HepG2 (cell line): ENCODE measurements at regions not wholly inside any gene's neighbourhood (a gene's known extent, or its start where the extent isn't known, plus 50 kb on each side); places are given as distances from the start of the nearest gene placed in this dataset.

Experiments
- ATAC-seq: fragments of 200-7000 bp; cut with Tn5 transposase; 3 replicates; pipeline ENCODE4 v1.9.1; 2020; ENCODE audit warnings: mild to moderate bottlenecking, moderate library complexity
- BruUV-seq: library from RNA; stranded (reverse); fragments of 400-500 nt; replicated peaks from 2 replicates; lab custom pipeline; 2021; lab: Mats Ljungman, UMichigan
- CTCF ChIA-PET: fragments of 300-600 bp; formaldehyde crosslinking; extraction: SDS; loops from one replicate; lab custom pipeline; 2021; ENCODE audit warnings: low total read pairs, inconsistent platforms, low intra/inter-chr PET ratio; lab: Yijun Ruan, JAX
- POLR2A ChIA-PET: fragments of 350-600 bp; sonication (Branson Sonifier 250); formaldehyde crosslinking; loops from one replicate; lab custom pipeline; 2020; ENCODE audit warnings: antibody characterized with exemption, inconsistent platforms; lab: Yijun Ruan, JAX
- DNase-seq: peaks from one replicate; pipeline ENCODE4 v3.0.0-alpha.2; 2015; ENCODE audit warnings: low spot score
- FAIRE-seq: peaks from 3 replicates; lab custom pipeline; 2011; peaks lifted over from hg19 to GRCh38; lab: Jason Lieb, UNC
- H2AFZ ChIP-seq: one replicate; pipeline ENCODE4 v1.6.1; 2011; ENCODE audit warnings: low read length, inconsistent platforms
- H3K27ac ChIP-seq: fragments of 300-600 bp; 3 replicates; pipeline ENCODE4 v1.8.0; 2011; ENCODE audit warnings: mixed run types, mild to moderate bottlenecking, mixed read lengths, low read length, inconsistent platforms; ENCODE audit not compliant: insufficient read depth; ENCODE audit errors: extremely low read length
- H3K27me3 ChIP-seq, 2 experiments: fragments of 200-600 bp in 1 of 2; 2 replicates in 1 of 2; 3 replicates in 1 of 2; pipeline versions ENCODE4 v1.6.0 to v1.8.0; 2011; ENCODE audit warnings: low read length in 2 of 2, mild to moderate bottlenecking in 2 of 2, moderate library complexity in 2 of 2, inconsistent platforms in 1 of 2; ENCODE audit not compliant: insufficient read depth in 2 of 2, control insufficient read depth in 1 of 2
- H3K36me3 ChIP-seq, 2 experiments: fragments of 200-600 bp in 1 of 2; replicated peaks in 1 of 2; 2 replicates in 1 of 2; 3 replicates in 1 of 2; pipeline versions ENCODE4 v1.5.1 to v1.8.0; 2011; ENCODE audit warnings: low read length in 2 of 2, inconsistent platforms in 1 of 2; ENCODE audit not compliant: insufficient read depth in 2 of 2, control insufficient read depth in 1 of 2
- H3K4me1 ChIP-seq: 2 replicates; pipeline ENCODE4 v1.5.1; 2012; ENCODE audit warnings: low read length, inconsistent platforms; ENCODE audit not compliant: insufficient read depth
- H3K4me2 ChIP-seq: 2 replicates; pipeline ENCODE4 v1.6.0; 2011; ENCODE audit warnings: low read depth, low read length, inconsistent platforms
- H3K4me3 ChIP-seq, 3 experiments: fragments of 200-600 bp in 1 of 3; sonication (generic), shearing (Covaris generic) in 1 of 3; replicated peaks in 1 of 3; 2 replicates each; pipeline ENCODE4 v1.5.1; 2011 to 2016; ENCODE audit warnings: low read length in 3 of 3, inconsistent platforms in 2 of 3, low read depth in 2 of 3, mild to moderate bottlenecking in 2 of 3, control low read depth in 1 of 3, mixed read lengths in 1 of 3; ENCODE audit not compliant: insufficient read depth in 1 of 3
- H3K79me2 ChIP-seq: one replicate; pipeline ENCODE4 v1.6.1; 2011; ENCODE audit warnings: low read length, inconsistent platforms; ENCODE audit not compliant: insufficient read depth
- H3K9ac ChIP-seq: 2 replicates; pipeline ENCODE4 v1.6.0; 2011; ENCODE audit warnings: mild to moderate bottlenecking, low read depth, low read length, inconsistent platforms; ENCODE audit not compliant: insufficient read depth
- H3K9me3 ChIP-seq: 2 replicates; pipeline ENCODE4 v1.5.1; 2012; ENCODE audit warnings: mild to moderate bottlenecking, low read length
- H4K20me1 ChIP-seq: 2 replicates; pipeline ENCODE4 v1.6.0; 2011; ENCODE audit warnings: inconsistent platforms, mild to moderate bottlenecking, low read length, moderate library complexity; ENCODE audit not compliant: insufficient read depth
- ATF7 ChIP-seq, 2 experiments: fragments of 450-650 bp in 1 of 2; sonication (generic) in 1 of 2; formaldehyde crosslinking in 1 of 2; IDR thresholded peaks; 2 replicates each; pipeline versions ENCODE4 v1.4.0 to v1.6.1; 2016 to 2020; ENCODE audit warnings: antibody characterized with exemption in 1 of 2, mild to moderate bottlenecking in 1 of 2, missing genetic modification reagents in 1 of 2
- CREB1 ChIP-seq, 2 experiments: fragments of 450-650 bp in 1 of 2; IDR thresholded peaks; 2 replicates each; pipeline ENCODE4 v1.6.1; 2016 to 2017; ENCODE audit warnings: control low read depth in 1 of 2, mild to moderate bottlenecking in 1 of 2, missing compliant biosample characterization in 1 of 2, missing genetic modification characterization in 1 of 2
- EEA1 ChIP-seq: sonication (generic); formaldehyde crosslinking; IDR thresholded peaks from 2 replicates; pipeline ENCODE4 v1.5.1; 2020; ENCODE audit warnings: mild to moderate bottlenecking, missing genetic modification reagents, borderline replicate concordance
- HHEX ChIP-seq: IDR thresholded peaks from 2 replicates; pipeline ENCODE4 v1.6.1; 2016; ENCODE audit warnings: control low read depth
- RFX1 ChIP-seq: fragments of 450-650 bp; IDR thresholded peaks from 2 replicates; pipeline ENCODE4 v1.6.1; 2017
- WGBS: methylation state at CpG from one replicate; pipeline ENCODE4 v1.1.6; 2017; ENCODE audit warnings: low lambda C conversion rate; 5-methylcytosine and 5-hydroxymethylcytosine counted together
- in situ Hi-C: cut with HindIII; loops from 2 replicates; pipeline ENCODE4 v1.10.0; 2017; ENCODE audit warnings: low pct_unique_long_range_greater_than_20kb; ENCODE audit not compliant: extremely low pct_ligation_motif_present
- intact Hi-C: fragments of 100-400 bp; cut with micrococcal nuclease; formaldehyde crosslinking; loops from one replicate; pipeline ENCODE4 v1.10.0; 2022; ENCODE audit not compliant: unreplicated experiment
- TF ChIP-seq, protein P1 (sequence below): sonication (generic); formaldehyde crosslinking; IDR thresholded peaks from 2 replicates; pipeline ENCODE4 v1.4.0; 2020; ENCODE audit warnings: missing genetic modification reagents, borderline replicate concordance

- Histone ChIP-seq H3K79me2 (no peaks in the 10 kb centered on the region), H3K9ac (no peak overlapping the region), H4K20me1 (no peaks in the 10 kb centered on the region), H3K27ac (no peak overlapping the region), H3K27me3 (no peaks in the 10 kb centered on the region), H3K36me3 (no peaks in the 10 kb centered on the region), H3K4me2 (no peak overlapping the region), H3K4me1 (no peaks in the 10 kb centered on the region), H3K9me3 (peaks cover 60% of the 10 kb centered on the region), H3K4me3 (no peak overlapping the region), H2AFZ (no peak overlapping the region)
- no TSS peak for BruUV-seq
- TF ChIP-seq, protein P1, sequence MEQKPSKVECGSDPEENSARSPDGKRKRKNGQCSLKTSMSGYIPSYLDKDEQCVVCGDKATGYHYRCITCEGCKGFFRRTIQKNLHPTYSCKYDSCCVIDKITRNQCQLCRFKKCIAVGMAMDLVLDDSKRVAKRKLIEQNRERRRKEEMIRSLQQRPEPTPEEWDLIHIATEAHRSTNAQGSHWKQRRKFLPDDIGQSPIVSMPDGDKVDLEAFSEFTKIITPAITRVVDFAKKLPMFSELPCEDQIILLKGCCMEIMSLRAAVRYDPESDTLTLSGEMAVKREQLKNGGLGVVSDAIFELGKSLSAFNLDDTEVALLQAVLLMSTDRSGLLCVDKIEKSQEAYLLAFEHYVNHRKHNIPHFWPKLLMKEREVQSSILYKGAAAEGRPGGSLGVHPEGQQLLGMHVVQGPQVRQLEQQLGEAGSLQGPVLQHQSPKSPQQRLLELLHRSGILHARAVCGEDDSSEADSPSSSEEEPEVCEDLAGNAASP (CRISPR knock-in tag): no peak
- TF ChIP-seq CREB1 (IDR thresholded peaks at IDR 0.05): peak; percentile 8; the same call in 1 of the 2 replicates
- no peak for TF ChIP-seq CREB1 (CRISPR knock-in tag; IDR thresholded peaks at IDR 0.05)
- DNase-seq (no peak), FAIRE-seq (no peak), ATAC-seq (no peak)
- 21% methylated on average over 3 of the region's 3 CpGs for WGBS
- CTCF ChIA-PET: no interaction called here
- POLR2A ChIA-PET: no interaction called here
- in situ Hi-C loops: no loop called here
- intact Hi-C loops: loop anchor here (2.0 kb wide), 1 partner anchor 78 kb away; no protein-coding TSS in a partner anchor
These were observed 355.1 kb upstream of the STAC start for GRCh38 chr3:36025232-36025631.

GRCh38 chr3:36032180-36033047, 347.9 kb upstream of the STAC start:
- ATAC-seq (no peak), FAIRE-seq (no peak), DNase-seq (no peak)
- intact Hi-C loops: no loop called here
- Histone ChIP-seq H3K9me3 (peaks cover 58% of the 10 kb centered on the region), H3K27ac (no peak overlapping the region), H3K9ac (no peak overlapping the region), H4K20me1 (no peaks in the 10 kb centered on the region), H3K36me3 (no peaks in the 10 kb centered on the region), H3K4me1 (no peaks in the 10 kb centered on the region), H3K4me2 (no peak overlapping the region), H3K27me3 (no peaks in the 10 kb centered on the region), H3K4me3 (no peak overlapping the region), H2AFZ (no peak overlapping the region), H3K79me2 (no peaks in the 10 kb centered on the region)
- ChIA-PET CTCF (no interaction called here), POLR2A (no interaction called here)
- WGBS: 23% methylated on average over 6 of the region's 6 CpGs
- TF ChIP-seq EEA1 (CRISPR knock-in tag): no peak
- peak; percentile 48 for TF ChIP-seq ATF7 (IDR thresholded peaks at IDR 0.05)
- TF ChIP-seq ATF7 (CRISPR knock-in tag; IDR thresholded peaks at IDR 0.05): no peak
- TF ChIP-seq RFX1: no peak
- TF ChIP-seq HHEX: no peak
- no TSS peak for BruUV-seq
- in situ Hi-C loops: no loop called here
